H9 (cell line): ENCODE measurements at regions not wholly inside any gene's neighbourhood (a gene's known extent, or its start where the extent isn't known, plus 50 kb on each side); places are given as distances from the start of the nearest gene placed in this dataset.
"Not testable (repeated sequence)": the region's sequence is repeated elsewhere in the genome, so short reads cannot be mapped to it uniquely, and the experiment has no call there.

Experiments
- DNase-seq: peaks from one replicate; pipeline ENCODE4 v3.0.0-alpha.2; 2017
- H2AFZ ChIP-seq: one replicate; pipeline ENCODE4 v1.6.1; 2013; ENCODE audit warnings: mild to moderate bottlenecking, low read length, control low read depth, moderate library complexity
- H2AK5ac ChIP-seq: 2 replicates; pipeline ENCODE4 v1.6.1; 2013; ENCODE audit warnings: low read length, control low read depth, mixed read lengths; ENCODE audit not compliant: insufficient read length
- H2BK120ac ChIP-seq: one replicate; pipeline ENCODE4 v1.6.1; 2013; ENCODE audit warnings: low read depth, mild to moderate bottlenecking, low read length, control low read depth, inconsistent platforms; ENCODE audit not compliant: poor library complexity, severe bottlenecking
- H2BK12ac ChIP-seq: 2 replicates; pipeline ENCODE4 v1.6.1; 2013; ENCODE audit warnings: low read length, control low read depth, mixed read lengths, low read depth; ENCODE audit not compliant: insufficient read length
- H2BK15ac ChIP-seq: 2 replicates; pipeline ENCODE4 v1.6.1; 2013; ENCODE audit warnings: low read depth, low read length, control low read depth
- H2BK20ac ChIP-seq: one replicate; pipeline ENCODE4 v1.6.1; 2013; ENCODE audit warnings: low read depth, mild to moderate bottlenecking, low read length, control low read depth, inconsistent platforms; ENCODE audit not compliant: poor library complexity, severe bottlenecking
- H2BK5ac ChIP-seq: 2 replicates; pipeline ENCODE4 v1.6.1; 2013; ENCODE audit warnings: low read length, control low read depth, mixed read lengths; ENCODE audit not compliant: insufficient read length
- H3K14ac ChIP-seq: 2 replicates; pipeline ENCODE4 v1.6.1; 2013; ENCODE audit warnings: low read length, control low read depth; ENCODE audit not compliant: insufficient read depth
- H3K18ac ChIP-seq: 2 replicates; pipeline ENCODE4 v1.6.1; 2013; ENCODE audit warnings: low read depth, mild to moderate bottlenecking, mixed read lengths, low read length, control low read depth; ENCODE audit not compliant: insufficient read length
- H3K23ac ChIP-seq: 2 replicates; pipeline ENCODE4 v1.6.1; 2013; ENCODE audit warnings: low read length, control low read depth, mixed read lengths, low read depth; ENCODE audit not compliant: insufficient read length
- H3K23me2 ChIP-seq: 2 replicates; pipeline ENCODE4 v1.6.1; 2013; ENCODE audit warnings: low read depth, mild to moderate bottlenecking, mixed read lengths, low read length, control low read depth; ENCODE audit not compliant: insufficient read length, poor library complexity, severe bottlenecking
- H3K27ac ChIP-seq: 2 replicates; pipeline ENCODE4 v1.5.1; 2013; ENCODE audit warnings: low read length, control low read depth, mixed read lengths, low read depth; ENCODE audit not compliant: insufficient read length
- H3K27me3 ChIP-seq: 2 replicates; pipeline ENCODE4 v1.6.1; 2013; ENCODE audit warnings: low read length, control low read depth, inconsistent platforms; ENCODE audit not compliant: insufficient read depth
- H3K4ac ChIP-seq: 2 replicates; pipeline ENCODE4 v1.6.1; 2013; ENCODE audit warnings: low read depth, mild to moderate bottlenecking, control low read depth, inconsistent platforms, low read length, moderate library complexity
- H3K4me1 ChIP-seq: 2 replicates; pipeline ENCODE4 v1.6.1; 2013; ENCODE audit warnings: low read length, control low read depth, inconsistent platforms; ENCODE audit not compliant: insufficient read depth
- H3K4me2 ChIP-seq: 2 replicates; pipeline ENCODE4 v1.6.1; 2013; ENCODE audit warnings: low read length, control low read depth, mixed read lengths; ENCODE audit not compliant: insufficient read length, insufficient read depth
- H3K56ac ChIP-seq: 2 replicates; pipeline ENCODE4 v1.6.1; 2013; ENCODE audit warnings: low read depth, mild to moderate bottlenecking, mixed read lengths, low read length, control low read depth; ENCODE audit not compliant: insufficient read length
- H3K79me1 ChIP-seq: 2 replicates; pipeline ENCODE4 v1.6.1; 2013; ENCODE audit warnings: low read depth, mild to moderate bottlenecking, moderate library complexity, low read length, control low read depth, inconsistent platforms; ENCODE audit not compliant: insufficient read depth, poor library complexity, severe bottlenecking
- H3K79me2 ChIP-seq: 2 replicates; pipeline ENCODE4 v1.6.1; 2013; ENCODE audit warnings: low read length, control low read depth, inconsistent platforms; ENCODE audit not compliant: insufficient read depth
- H3K9ac ChIP-seq: 2 replicates; pipeline ENCODE4 v1.6.1; 2013; ENCODE audit warnings: low read length, control low read depth, mixed read lengths; ENCODE audit not compliant: insufficient read length; ENCODE audit errors: extremely low read depth
- H3K9me3 ChIP-seq: one replicate; pipeline ENCODE4 v1.6.1; 2013; ENCODE audit warnings: low read depth, low read length, inconsistent platforms; ENCODE audit not compliant: control insufficient read depth
- H3T11ph ChIP-seq: one replicate; pipeline ENCODE4 v1.6.1; 2013; ENCODE audit warnings: mild to moderate bottlenecking, low read length, control low read depth, inconsistent platforms
- H4K20me1 ChIP-seq: one replicate; pipeline ENCODE4 v1.6.1; 2013; ENCODE audit not compliant: control insufficient read depth, insufficient read length, insufficient read depth
- H4K5ac ChIP-seq: 2 replicates; pipeline ENCODE4 v1.6.1; 2013; ENCODE audit warnings: low read depth, mild to moderate bottlenecking, mixed read lengths, low read length, control low read depth; ENCODE audit not compliant: insufficient read length
- H4K8ac ChIP-seq: replicated peaks from 2 replicates; pipeline ENCODE4 v1.6.1; 2013; ENCODE audit warnings: low read length, control low read depth, mixed read lengths, low read depth; ENCODE audit not compliant: insufficient read length
- H4K91ac ChIP-seq: 2 replicates; pipeline ENCODE4 v1.6.1; 2013; ENCODE audit warnings: low read depth, mild to moderate bottlenecking, moderate library complexity, mixed read lengths, low read length, control low read depth; ENCODE audit not compliant: insufficient read length
- H3K27ac Mint-ChIP-seq, 3 experiments: 2 replicates in 2 of 3; 3 replicates in 1 of 3; pipeline ENCODE4 v1.8.0; 2020 to 2021; ENCODE audit warnings: mixed read lengths in 3 of 3, mild to moderate bottlenecking in 1 of 3, moderate library complexity in 1 of 3
- H3K27me3 Mint-ChIP-seq: 2 replicates; pipeline ENCODE4 v1.8.0; 2021; ENCODE audit warnings: low read depth, mild to moderate bottlenecking, moderate library complexity, mixed read lengths
- H3K36me3 Mint-ChIP-seq, 3 experiments: 2 replicates in 2 of 3; 3 replicates in 1 of 3; pipeline ENCODE4 v1.8.0; 2020 to 2021; ENCODE audit warnings: low read depth in 3 of 3, mixed read lengths in 3 of 3; ENCODE audit not compliant: insufficient read depth in 1 of 3
- H3K4me1 Mint-ChIP-seq, 2 experiments: 2 replicates each; pipeline ENCODE4 v1.8.0; 2020; ENCODE audit warnings: mixed read lengths in 2 of 2
- H3K4me3 Mint-ChIP-seq, 2 experiments: 2 replicates in 1 of 2; 3 replicates in 1 of 2; pipeline ENCODE4 v1.8.0; 2020 to 2021; ENCODE audit warnings: mild to moderate bottlenecking in 2 of 2, mixed read lengths in 2 of 2, moderate library complexity in 1 of 2
- H3K9me3 Mint-ChIP-seq, 2 experiments: 2 replicates in 1 of 2; 3 replicates in 1 of 2; pipeline ENCODE4 v1.8.0; 2020; ENCODE audit warnings: mild to moderate bottlenecking in 2 of 2, mixed read lengths in 2 of 2, moderate library complexity in 1 of 2
- CTCF ChIP-seq: fragments of 200-600 bp; sonication (generic); conservative IDR thresholded peaks from 3 replicates; pipeline ENCODE4 v1.8.0; 2021; ENCODE audit warnings: antibody characterized with exemption, mild to moderate bottlenecking
- WGBS: extraction: QIAGEN DNeasy Blood & Tissue Kit; methylation state at CpG from one replicate; pipeline ENCODE4 v1.1.7; 2013; ENCODE audit warnings: missing lambda C conversion rate, low lambda C conversion rate, mixed read lengths; ENCODE audit not compliant: insufficient read length; ENCODE audit errors: extremely low coverage; 5-methylcytosine and 5-hydroxymethylcytosine counted together

GRCh38 chr22:33139937-33140336, 81.8 kb upstream of the SYN3 start:
- H2BK120ac ChIP-seq = no peak overlapping the region
- H4K8ac ChIP-seq = no peak overlapping the region
- Mint-ChIP-seq H3K27ac (no peak overlapping the region), H3K4me1 (peaks cover 7 to 8% of the 10 kb centered on the region in 2 experiments; a peak in 2 of 4 replicates), H3K9me3 (peaks cover 20 to 21% of the 10 kb centered on the region in 2 experiments; a peak in 4 of 5 replicates), H3K27me3 (peaks cover 77% of the 10 kb centered on the region), H3K4me3 (no peak overlapping the region), H3K36me3 (peaks cover 0 to 4% (median 3%) of the 10 kb centered on the region in 3 experiments; a peak in 4 of 7 replicates)
- H3K9me3 ChIP-seq = no peaks in the 10 kb centered on the region
- no peak overlapping the region for H3T11ph ChIP-seq
- no peak overlapping the region for H3K4me2 ChIP-seq
- no peaks in the 10 kb centered on the region for H4K20me1 ChIP-seq
- H4K5ac ChIP-seq = no peak overlapping the region
- no peaks in the 10 kb centered on the region for H3K23me2 ChIP-seq
- H2AK5ac ChIP-seq = no peak overlapping the region
- no peak for DNase-seq
- H3K4me1 ChIP-seq = no peaks in the 10 kb centered on the region; the same call in 1 of the 2 replicates
- H3K23ac ChIP-seq = no peak overlapping the region
- no peak overlapping the region for H3K27ac ChIP-seq
- no peak overlapping the region for H2BK5ac ChIP-seq
- no peaks in the 10 kb centered on the region for H3K79me2 ChIP-seq
- no peaks in the 10 kb centered on the region for H3K27me3 ChIP-seq
- no peak overlapping the region for H3K14ac ChIP-seq
- H2BK20ac ChIP-seq = no peak overlapping the region
- H4K91ac ChIP-seq = no peak overlapping the region
- no peaks in the 10 kb centered on the region for H3K79me1 ChIP-seq
- H2BK15ac ChIP-seq = no peak overlapping the region
- no peak overlapping the region for H3K56ac ChIP-seq
- no peak overlapping the region for H3K9ac ChIP-seq
- no peak overlapping the region for H2AFZ ChIP-seq
- no peak overlapping the region for H3K4ac ChIP-seq
- H3K18ac ChIP-seq = no peak overlapping the region
- no peak overlapping the region for H2BK12ac ChIP-seq
- TF ChIP-seq CTCF = peak; percentile 21; the same call in 1 of the 3 replicates

GRCh38 chr22:33138333-33138732, 80.2 kb upstream of the SYN3 start:
- H3K23me2 ChIP-seq, H3K18ac ChIP-seq, H2AK5ac ChIP-seq, H4K91ac ChIP-seq, H3K27ac ChIP-seq, H2BK120ac ChIP-seq, H3K36me3 Mint-ChIP-seq, H3K4ac ChIP-seq, H2BK5ac ChIP-seq, H3K56ac ChIP-seq, DNase-seq, H4K20me1 ChIP-seq, H3K4me2 ChIP-seq, H4K8ac ChIP-seq, H3K79me1 ChIP-seq, H4K5ac ChIP-seq, H3K14ac ChIP-seq, H3T11ph ChIP-seq, H3K27me3 ChIP-seq, H2BK20ac ChIP-seq, H3K23ac ChIP-seq, H3K4me1 ChIP-seq, H3K9ac ChIP-seq, H3K4me1 Mint-ChIP-seq, H3K4me3 Mint-ChIP-seq, H3K27ac Mint-ChIP-seq, H3K79me2 ChIP-seq, H2BK15ac ChIP-seq, H3K9me3 ChIP-seq, H2BK12ac ChIP-seq, H2AFZ ChIP-seq: not testable (repeated sequence)
- Mint-ChIP-seq H3K9me3 (peaks cover 20 to 21% of the 10 kb centered on the region in 2 experiments; a peak in 4 of 5 replicates), H3K27me3 (peaks cover 77% of the 10 kb centered on the region)
- WGBS = no CpG with 5 or more reads among the region's 5 CpGs
